Neural cell (in vitro differentiated cells): ENCODE measurements at regions not wholly inside any gene's neighbourhood (a gene's known extent, or its start where the extent isn't known, plus 50 kb on each side); places are given as distances from the start of the nearest gene placed in this dataset.

Experiments used
- H2AFZ ChIP-seq: fragments of 200-600, 300-800 bp; sonication (generic), shearing (Covaris generic); 2 replicates; pipeline ENCODE4 v1.6.0; 2014; ENCODE audit warnings: low read depth, mild to moderate bottlenecking, antibody characterized with exemption, low read length, moderate library complexity
- H3F3A ChIP-seq: fragments of 200-600 bp; shearing (Covaris generic); 2 replicates; pipeline ENCODE4 v1.6.1; 2016; ENCODE audit warnings: mild to moderate bottlenecking, moderate library complexity, mixed read lengths, antibody characterized with exemption, low read length; ENCODE audit not compliant: insufficient read depth, poor library complexity, severe bottlenecking
- H3K27ac ChIP-seq: fragments of 200-600, 300-800 bp; sonication (generic), shearing (Covaris generic); 2 replicates; pipeline ENCODE4 v1.5.1; 2014; ENCODE audit warnings: mild to moderate bottlenecking, low read length, moderate library complexity
- H3K27me3 ChIP-seq: fragments of 300-800, 200-600 bp; sonication (generic), shearing (Covaris generic); 2 replicates; pipeline ENCODE4 v1.6.0; 2014; ENCODE audit warnings: mild to moderate bottlenecking, low read depth, low read length, moderate library complexity; ENCODE audit not compliant: insufficient read depth
- H3K36me3 ChIP-seq: fragments of 300-800, 200-600 bp; sonication (generic), shearing (Covaris generic); 2 replicates; pipeline ENCODE4 v1.5.1; 2014; ENCODE audit warnings: mild to moderate bottlenecking, antibody characterized with exemption, low read length, moderate library complexity; ENCODE audit not compliant: insufficient read depth
- H3K4me2 ChIP-seq: fragments of 300-800, 200-600 bp; sonication (generic), shearing (Covaris generic); 2 replicates; pipeline ENCODE4 v1.6.0; 2014; ENCODE audit warnings: mild to moderate bottlenecking, low read length
- H3K4me3 ChIP-seq: fragments of 300-800, 200-600 bp; sonication (generic), shearing (Covaris generic); 2 replicates; pipeline ENCODE4 v1.5.1; 2014; ENCODE audit warnings: mild to moderate bottlenecking, low read length, moderate library complexity
- H3K79me2 ChIP-seq: fragments of 200-600 bp; shearing (Covaris generic); replicated peaks from 2 replicates; pipeline ENCODE4 v1.6.0; 2014; ENCODE audit warnings: mild to moderate bottlenecking, low read length, moderate library complexity; ENCODE audit not compliant: insufficient read depth
- H3K9ac ChIP-seq: fragments of 300-800, 200-600 bp; sonication (generic), shearing (Covaris generic); 2 replicates; pipeline ENCODE4 v1.6.1; 2016; ENCODE audit warnings: mild to moderate bottlenecking, low read length, mixed read lengths
- H3K9me2 ChIP-seq: fragments of 200-600 bp; shearing (Covaris generic); 2 replicates; pipeline ENCODE4 v1.6.1; 2016; ENCODE audit warnings: mild to moderate bottlenecking, low read length, mixed read lengths; ENCODE audit not compliant: insufficient read depth
- H3K9me3 ChIP-seq: fragments of 200-600, 300-800 bp; sonication (generic), shearing (Covaris generic); 2 replicates; pipeline ENCODE4 v1.6.1; 2016; ENCODE audit warnings: mild to moderate bottlenecking, mixed run types, low read length, moderate library complexity, mixed read lengths
- H4K20me1 ChIP-seq: fragments of 200-600 bp; shearing (Covaris generic); 2 replicates; pipeline ENCODE4 v1.6.1; 2016; ENCODE audit warnings: mild to moderate bottlenecking, mixed run types; ENCODE audit not compliant: insufficient read depth
- EP300 ChIP-seq: fragments of 450-650 bp; conservative IDR thresholded peaks from 2 replicates; pipeline ENCODE4 v1.6.1; 2014; ENCODE audit warnings: antibody characterized with exemption, mild to moderate bottlenecking, moderate library complexity; ENCODE audit not compliant: poor library complexity, severe bottlenecking
- EZH2 ChIP-seq: fragments of 200-600, 300-800 bp; shearing (Covaris generic), sonication (generic); IDR thresholded peaks from 2 replicates; pipeline ENCODE4 v1.6.1; 2014; ENCODE audit warnings: antibody characterized with exemption, low read length, borderline replicate concordance, mild to moderate bottlenecking; ENCODE audit not compliant: insufficient read depth, poor library complexity, severe bottlenecking
- MXI1 ChIP-seq: fragments of 450-650 bp; conservative IDR thresholded peaks from 2 replicates; pipeline ENCODE4 v1.6.1; 2014; ENCODE audit warnings: antibody characterized with exemption, mild to moderate bottlenecking; ENCODE audit not compliant: poor library complexity, severe bottlenecking
- POLR2AphosphoS5 ChIP-seq: IDR thresholded peaks from 2 replicates; pipeline ENCODE4 v1.6.1; 2012
- RAD21 ChIP-seq: fragments of 450-650 bp; conservative IDR thresholded peaks from 2 replicates; pipeline ENCODE4 v1.6.1; 2014; ENCODE audit warnings: antibody characterized with exemption, mild to moderate bottlenecking, moderate library complexity
- SMC3 ChIP-seq: fragments of 450-650 bp; conservative IDR thresholded peaks from 2 replicates; pipeline ENCODE4 v1.6.1; 2014; ENCODE audit warnings: antibody characterized with exemption, mild to moderate bottlenecking, moderate library complexity; ENCODE audit not compliant: poor library complexity
- TAF1 ChIP-seq: IDR thresholded peaks from 2 replicates; pipeline ENCODE4 v1.6.1; 2012; ENCODE audit warnings: low read depth
- TF ChIP-seq, protein P1 (sequence below): fragments of 450-650 bp; IDR thresholded peaks from 2 replicates; pipeline ENCODE4 v1.5.1; 2014; ENCODE audit warnings: antibody characterized with exemption, mild to moderate bottlenecking, moderate library complexity; ENCODE audit not compliant: poor library complexity, severe bottlenecking
- TF ChIP-seq, protein P2 (sequence below): IDR thresholded peaks from 2 replicates; pipeline ENCODE4 v1.6.1; 2012; ENCODE audit warnings: borderline replicate concordance

DNA sequence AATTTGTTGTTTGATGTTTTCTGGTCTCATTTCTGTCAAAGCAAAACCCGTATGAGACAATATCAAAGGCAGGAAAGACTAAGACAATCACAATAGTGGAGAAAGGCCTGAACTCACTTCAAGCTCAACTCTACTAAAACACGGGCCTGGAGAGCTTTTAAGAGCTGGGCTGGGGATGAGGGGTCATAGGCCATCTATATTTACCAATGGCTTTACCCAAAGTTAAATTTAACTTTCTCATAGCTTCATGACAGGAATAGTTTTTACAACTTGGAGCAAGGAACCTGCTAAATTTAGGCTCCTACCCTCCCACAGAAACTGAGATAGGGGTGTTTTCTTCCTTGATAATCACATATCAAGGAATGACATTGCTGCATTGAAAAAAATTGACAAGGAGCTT, 223.4 kb upstream of the CHORDC1 start:
- Histone ChIP-seq H3K9me3 (no peaks in the 10 kb centered on the region), H3K4me2 (no peak overlapping the region), H3K9me2 (no peaks in the 10 kb centered on the region), H2AFZ (no peak overlapping the region), H3K9ac (no peak overlapping the region), H3F3A (no peaks in the 10 kb centered on the region), H3K27me3 (no peaks in the 10 kb centered on the region), H4K20me1 (no peaks in the 10 kb centered on the region), H3K79me2 (no peaks in the 10 kb centered on the region), H3K27ac (no peak overlapping the region), H3K36me3 (no peaks in the 10 kb centered on the region), H3K4me3 (no peak overlapping the region)
- no peak for TF ChIP-seq POLR2AphosphoS5
- TF ChIP-seq RAD21 = no peak
- no peak for TF ChIP-seq TAF1
- TF ChIP-seq SMC3 = no peak
- no peak for TF ChIP-seq EP300
- TF ChIP-seq, protein P1, sequence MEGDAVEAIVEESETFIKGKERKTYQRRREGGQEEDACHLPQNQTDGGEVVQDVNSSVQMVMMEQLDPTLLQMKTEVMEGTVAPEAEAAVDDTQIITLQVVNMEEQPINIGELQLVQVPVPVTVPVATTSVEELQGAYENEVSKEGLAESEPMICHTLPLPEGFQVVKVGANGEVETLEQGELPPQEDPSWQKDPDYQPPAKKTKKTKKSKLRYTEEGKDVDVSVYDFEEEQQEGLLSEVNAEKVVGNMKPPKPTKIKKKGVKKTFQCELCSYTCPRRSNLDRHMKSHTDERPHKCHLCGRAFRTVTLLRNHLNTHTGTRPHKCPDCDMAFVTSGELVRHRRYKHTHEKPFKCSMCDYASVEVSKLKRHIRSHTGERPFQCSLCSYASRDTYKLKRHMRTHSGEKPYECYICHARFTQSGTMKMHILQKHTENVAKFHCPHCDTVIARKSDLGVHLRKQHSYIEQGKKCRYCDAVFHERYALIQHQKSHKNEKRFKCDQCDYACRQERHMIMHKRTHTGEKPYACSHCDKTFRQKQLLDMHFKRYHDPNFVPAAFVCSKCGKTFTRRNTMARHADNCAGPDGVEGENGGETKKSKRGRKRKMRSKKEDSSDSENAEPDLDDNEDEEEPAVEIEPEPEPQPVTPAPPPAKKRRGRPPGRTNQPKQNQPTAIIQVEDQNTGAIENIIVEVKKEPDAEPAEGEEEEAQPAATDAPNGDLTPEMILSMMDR = no peak
- TF ChIP-seq, protein P2, sequence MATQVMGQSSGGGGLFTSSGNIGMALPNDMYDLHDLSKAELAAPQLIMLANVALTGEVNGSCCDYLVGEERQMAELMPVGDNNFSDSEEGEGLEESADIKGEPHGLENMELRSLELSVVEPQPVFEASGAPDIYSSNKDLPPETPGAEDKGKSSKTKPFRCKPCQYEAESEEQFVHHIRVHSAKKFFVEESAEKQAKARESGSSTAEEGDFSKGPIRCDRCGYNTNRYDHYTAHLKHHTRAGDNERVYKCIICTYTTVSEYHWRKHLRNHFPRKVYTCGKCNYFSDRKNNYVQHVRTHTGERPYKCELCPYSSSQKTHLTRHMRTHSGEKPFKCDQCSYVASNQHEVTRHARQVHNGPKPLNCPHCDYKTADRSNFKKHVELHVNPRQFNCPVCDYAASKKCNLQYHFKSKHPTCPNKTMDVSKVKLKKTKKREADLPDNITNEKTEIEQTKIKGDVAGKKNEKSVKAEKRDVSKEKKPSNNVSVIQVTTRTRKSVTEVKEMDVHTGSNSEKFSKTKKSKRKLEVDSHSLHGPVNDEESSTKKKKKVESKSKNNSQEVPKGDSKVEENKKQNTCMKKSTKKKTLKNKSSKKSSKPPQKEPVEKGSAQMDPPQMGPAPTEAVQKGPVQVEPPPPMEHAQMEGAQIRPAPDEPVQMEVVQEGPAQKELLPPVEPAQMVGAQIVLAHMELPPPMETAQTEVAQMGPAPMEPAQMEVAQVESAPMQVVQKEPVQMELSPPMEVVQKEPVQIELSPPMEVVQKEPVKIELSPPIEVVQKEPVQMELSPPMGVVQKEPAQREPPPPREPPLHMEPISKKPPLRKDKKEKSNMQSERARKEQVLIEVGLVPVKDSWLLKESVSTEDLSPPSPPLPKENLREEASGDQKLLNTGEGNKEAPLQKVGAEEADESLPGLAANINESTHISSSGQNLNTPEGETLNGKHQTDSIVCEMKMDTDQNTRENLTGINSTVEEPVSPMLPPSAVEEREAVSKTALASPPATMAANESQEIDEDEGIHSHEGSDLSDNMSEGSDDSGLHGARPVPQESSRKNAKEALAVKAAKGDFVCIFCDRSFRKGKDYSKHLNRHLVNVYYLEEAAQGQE = no peak
- no peak for TF ChIP-seq EZH2
- no peak for TF ChIP-seq MXI1

DNA sequence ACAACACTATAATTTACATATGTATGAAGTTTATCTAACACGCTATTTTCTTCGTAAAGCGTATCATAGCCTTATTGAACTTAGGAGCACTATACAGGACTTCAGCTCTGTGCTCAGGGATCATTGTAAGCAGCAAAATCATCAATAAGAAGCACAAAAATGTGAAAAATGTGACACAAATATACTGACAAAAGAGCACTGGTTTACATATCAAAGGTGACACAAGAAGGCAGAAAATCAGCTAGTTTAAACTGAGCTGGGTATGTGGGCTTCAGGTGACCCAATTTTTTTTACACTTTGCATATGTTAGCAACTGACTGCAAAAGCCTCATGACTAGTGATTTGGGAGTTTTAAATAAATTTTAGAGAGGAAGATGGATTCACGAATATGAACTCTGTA, 215.2 kb upstream of the CHORDC1 start:
- no peaks in the 10 kb centered on the region for H3K36me3 ChIP-seq
- no peak overlapping the region for H2AFZ ChIP-seq
- no peak overlapping the region for H3K27ac ChIP-seq

More for the DNA sequence above, 215.2 kb upstream of the CHORDC1 start:
- Histone ChIP-seq H3K27me3 (no peaks in the 10 kb centered on the region), H3K4me3 (no peak overlapping the region), H3K9me2 (no peaks in the 10 kb centered on the region), H4K20me1 (no peaks in the 10 kb centered on the region), H3K79me2 (no peaks in the 10 kb centered on the region), H3K9me3 (no peaks in the 10 kb centered on the region), H3K9ac (no peak overlapping the region), H3F3A (no peaks in the 10 kb centered on the region), H3K4me2 (no peak overlapping the region)
- TF ChIP-seq, protein P2 = no peak
- TF ChIP-seq TAF1 (no peak), RAD21 (no peak)
